ENCODE measurements at regions not wholly inside any gene's neighbourhood (a gene's known extent, or its start where the extent isn't known, plus 50 kb on each side); places are given as distances from the start of the nearest gene placed in this dataset.

DNA sequence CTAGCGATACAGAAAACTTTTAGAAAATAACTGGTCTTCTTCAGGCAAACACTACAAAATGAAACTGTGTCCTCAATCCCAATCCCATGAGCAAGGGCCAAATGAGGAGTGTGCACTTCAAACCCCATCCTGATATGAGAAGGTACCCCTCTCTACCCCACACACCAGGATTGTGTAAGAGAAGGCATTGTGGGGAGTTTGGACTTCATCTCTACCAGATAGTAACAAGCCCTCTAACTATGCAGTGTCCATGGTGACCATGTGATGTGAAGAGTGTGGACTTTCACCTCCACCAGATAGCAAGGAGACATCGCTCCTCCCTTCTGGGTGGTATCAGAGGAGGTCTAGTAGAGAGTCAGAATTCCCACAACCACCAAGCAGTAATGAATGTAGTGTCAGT lies 769.3 kb downstream of the MECOM start:
- no peak overlapping the region for H3K4me3 Mint-ChIP-seq
- no peaks in the 10 kb centered on the region for H3K36me3 Mint-ChIP-seq (ENCODE audit: low read depth)
- no peaks in the 10 kb centered on the region for H3K27me3 Mint-ChIP-seq
- H3K27ac Mint-ChIP-seq = no peak overlapping the region
- H3K4me1 Mint-ChIP-seq (ENCODE audit: low read depth) = no peaks in the 10 kb centered on the region
- H3K9me3 Mint-ChIP-seq = peaks cover 19% of the 10 kb centered on the region
- no peak for DNase-seq

DNA sequence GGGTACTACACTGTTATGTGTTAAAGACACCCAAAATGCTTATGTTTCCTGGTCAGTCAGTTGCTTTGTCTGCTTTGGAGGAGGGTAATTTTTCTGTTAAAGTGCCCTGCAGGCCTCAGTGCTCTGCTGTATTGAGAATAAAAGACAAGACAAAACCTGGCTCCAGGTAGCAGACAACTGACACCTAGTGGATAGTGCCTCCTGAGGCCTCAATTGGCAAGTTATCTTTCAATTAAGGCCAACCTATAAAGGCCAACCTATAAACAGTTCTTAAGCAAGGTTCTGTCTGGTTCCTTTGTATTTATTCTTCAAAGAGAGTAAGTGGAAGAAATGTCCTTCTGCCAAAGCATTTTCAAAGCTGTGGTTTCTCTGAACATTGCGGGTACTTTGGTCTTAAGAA lies 773.8 kb downstream of the MECOM start:
- H3K27me3 Mint-ChIP-seq = no peaks in the 10 kb centered on the region
- no peak overlapping the region for H3K4me3 Mint-ChIP-seq
- H3K27ac Mint-ChIP-seq = no peak overlapping the region
- no peaks in the 10 kb centered on the region for H3K36me3 Mint-ChIP-seq (ENCODE audit: low read depth)
- no peak for DNase-seq
- H3K4me1 Mint-ChIP-seq (ENCODE audit: low read depth) = no peaks in the 10 kb centered on the region
- H3K9me3 Mint-ChIP-seq = peaks cover 7% of the 10 kb centered on the region

DNA sequence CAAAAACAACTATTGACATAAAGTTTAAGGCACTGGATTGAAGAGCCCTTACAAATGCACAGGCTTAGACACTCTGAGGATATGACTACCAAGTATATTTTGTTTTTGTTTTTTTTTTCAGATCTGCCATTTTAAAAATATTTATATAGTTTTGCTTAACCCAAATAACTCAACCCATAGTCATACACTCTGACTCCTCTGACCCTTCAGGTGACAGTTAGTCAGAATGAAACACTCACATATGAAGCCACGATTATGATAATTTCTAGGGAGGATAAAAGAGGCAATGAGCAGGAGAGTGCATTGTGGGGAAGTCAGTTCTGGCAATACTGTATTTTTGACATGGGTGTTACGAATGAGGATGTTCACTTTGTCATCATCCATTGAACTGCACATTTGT lies 774.7 kb downstream of the MECOM start:
- no peak overlapping the region for H3K27ac Mint-ChIP-seq
- no peaks in the 10 kb centered on the region for H3K27me3 Mint-ChIP-seq
- no peak overlapping the region for H3K4me3 Mint-ChIP-seq
- no peaks in the 10 kb centered on the region for H3K4me1 Mint-ChIP-seq (ENCODE audit: low read depth)
- no peaks in the 10 kb centered on the region for H3K36me3 Mint-ChIP-seq (ENCODE audit: low read depth)
- peaks cover 3% of the 10 kb centered on the region for H3K9me3 Mint-ChIP-seq
- DNase-seq = no peak

DNA sequence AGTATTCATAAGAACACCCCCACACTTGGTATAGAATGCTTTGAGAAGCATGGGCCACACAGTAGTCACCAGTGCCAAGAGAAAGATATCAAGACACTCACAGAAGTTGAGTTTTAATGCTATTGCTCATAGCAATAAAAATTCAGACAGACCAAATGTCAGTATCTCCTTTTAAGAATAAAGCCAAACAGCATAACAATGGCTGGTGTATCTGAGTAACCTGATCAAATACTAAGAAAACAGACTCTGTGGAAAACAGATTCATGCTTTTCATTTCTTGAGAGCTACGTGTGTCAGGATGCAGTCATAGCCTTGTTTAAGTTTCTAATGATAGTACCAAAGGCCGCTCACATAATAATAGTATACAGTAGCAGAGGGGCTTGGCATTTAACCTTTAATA lies 778.5 kb downstream of the MECOM start:
- Mint-ChIP-seq H3K27ac (no peak overlapping the region), H3K9me3 (no peaks in the 10 kb centered on the region), H3K4me3 (no peak overlapping the region), H3K4me1 (ENCODE audit: low read depth) (no peaks in the 10 kb centered on the region), H3K27me3 (no peaks in the 10 kb centered on the region), H3K36me3 (ENCODE audit: low read depth) (no peaks in the 10 kb centered on the region)
- no peak for DNase-seq

DNA sequence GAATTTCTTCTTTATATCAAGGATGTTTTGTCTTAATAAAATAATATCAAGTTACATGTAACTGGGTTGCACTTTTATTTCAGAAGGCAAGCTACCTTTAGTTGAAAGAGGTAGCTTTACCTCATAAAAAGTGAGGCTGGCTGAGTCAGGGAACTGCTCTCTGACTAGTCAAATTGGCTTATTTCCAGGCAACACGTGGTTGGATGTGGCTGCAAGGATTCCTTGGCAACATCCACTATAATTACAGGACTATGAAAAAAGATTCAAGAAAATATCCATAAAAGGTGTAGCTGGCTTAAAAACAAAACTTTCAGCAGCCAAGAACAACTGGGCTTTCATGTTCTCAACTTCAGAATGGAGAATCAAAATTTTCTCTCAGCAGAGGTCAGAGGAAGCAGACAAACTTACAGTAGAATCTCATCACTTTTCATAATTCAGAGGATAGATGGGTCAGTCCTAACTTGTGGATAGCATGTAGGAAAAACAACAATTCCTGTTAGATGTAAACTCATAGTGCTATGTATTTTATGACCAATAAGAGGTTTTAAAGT lies 779.1 kb downstream of the MECOM start:
- Mint-ChIP-seq H3K27me3 (no peaks in the 10 kb centered on the region), H3K4me1 (ENCODE audit: low read depth) (no peaks in the 10 kb centered on the region), H3K27ac (no peak overlapping the region), H3K9me3 (no peaks in the 10 kb centered on the region), H3K36me3 (ENCODE audit: low read depth) (no peaks in the 10 kb centered on the region), H3K4me3 (no peak overlapping the region)
- DNase-seq = no peak

DNA sequence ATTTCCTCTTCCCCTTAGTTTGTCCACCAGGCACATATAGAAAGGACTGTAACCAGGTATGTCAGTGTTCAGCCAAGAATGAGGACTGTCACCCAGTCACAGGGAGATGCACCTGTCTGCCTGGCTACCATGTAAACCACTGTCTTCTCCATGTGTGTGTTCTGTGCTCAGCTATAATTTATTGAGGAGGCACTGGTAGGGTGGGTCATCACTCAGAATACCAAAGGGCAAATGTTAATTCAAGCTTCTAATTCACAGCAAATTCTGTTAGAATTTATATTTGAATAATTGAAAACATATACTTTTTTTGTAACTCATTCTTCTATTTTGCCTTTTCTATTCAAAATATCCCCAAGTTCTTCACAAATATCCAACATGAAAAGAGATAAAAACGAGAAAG lies 780.4 kb downstream of the MECOM start:
- Mint-ChIP-seq H3K27ac (no peak overlapping the region), H3K4me3 (no peak overlapping the region), H3K9me3 (no peaks in the 10 kb centered on the region), H3K4me1 (ENCODE audit: low read depth) (no peaks in the 10 kb centered on the region), H3K36me3 (ENCODE audit: low read depth) (no peaks in the 10 kb centered on the region), H3K27me3 (no peaks in the 10 kb centered on the region)
- DNase-seq = no peak

DNA sequence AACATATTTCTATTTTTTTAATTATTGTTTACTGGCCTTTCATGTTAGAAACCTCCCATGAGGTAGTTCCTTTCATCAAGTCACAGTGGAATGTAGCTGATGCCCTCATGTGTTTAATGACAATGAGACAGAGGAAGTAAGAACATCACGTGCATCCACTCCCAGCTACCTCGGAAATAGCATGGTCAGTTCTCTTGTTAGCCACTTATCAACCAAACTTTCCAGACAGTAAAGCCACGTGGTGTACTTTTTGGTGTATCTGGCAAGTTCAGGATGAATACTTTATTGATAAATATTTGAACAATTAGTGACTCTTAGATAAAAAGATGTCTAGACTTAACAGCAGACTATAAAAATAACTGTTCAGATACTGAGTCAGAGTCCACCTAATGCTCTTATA lies 781.7 kb downstream of the MECOM start:
- H3K36me3 Mint-ChIP-seq (ENCODE audit: low read depth) = no peaks in the 10 kb centered on the region
- H3K27ac Mint-ChIP-seq = no peak overlapping the region
- no peaks in the 10 kb centered on the region for H3K9me3 Mint-ChIP-seq
- H3K4me1 Mint-ChIP-seq (ENCODE audit: low read depth) = no peaks in the 10 kb centered on the region
- no peak for DNase-seq
- H3K4me3 Mint-ChIP-seq = no peak overlapping the region
- no peaks in the 10 kb centered on the region for H3K27me3 Mint-ChIP-seq

DNA sequence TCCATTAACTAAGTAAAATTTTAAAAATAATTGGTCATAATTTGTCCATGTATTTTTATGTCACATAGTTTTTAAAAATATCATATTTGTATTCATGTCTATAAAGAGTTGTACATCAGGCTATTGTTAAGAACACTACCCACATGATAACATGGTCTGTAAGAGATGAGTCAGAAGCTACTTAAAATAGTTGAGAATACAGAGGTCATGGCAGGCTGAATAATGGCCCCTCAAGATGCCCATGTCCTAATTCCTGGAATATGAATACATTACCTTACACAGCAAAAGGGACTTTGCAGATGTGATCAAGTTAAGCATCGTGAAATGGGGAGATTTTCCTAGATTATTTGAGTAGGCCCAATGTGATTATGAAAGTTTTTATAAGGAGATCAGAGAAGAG lies 782.9 kb upstream of the GOLIM4 start:
- H3K9me3 Mint-ChIP-seq = no peaks in the 10 kb centered on the region
- H3K36me3 Mint-ChIP-seq (ENCODE audit: low read depth) = no peaks in the 10 kb centered on the region
- H3K4me3 Mint-ChIP-seq = no peak overlapping the region
- H3K4me1 Mint-ChIP-seq (ENCODE audit: low read depth) = peaks cover 1% of the 10 kb centered on the region
- DNase-seq = no peak
- H3K27me3 Mint-ChIP-seq = no peaks in the 10 kb centered on the region
- H3K27ac Mint-ChIP-seq = no peak overlapping the region

DNA sequence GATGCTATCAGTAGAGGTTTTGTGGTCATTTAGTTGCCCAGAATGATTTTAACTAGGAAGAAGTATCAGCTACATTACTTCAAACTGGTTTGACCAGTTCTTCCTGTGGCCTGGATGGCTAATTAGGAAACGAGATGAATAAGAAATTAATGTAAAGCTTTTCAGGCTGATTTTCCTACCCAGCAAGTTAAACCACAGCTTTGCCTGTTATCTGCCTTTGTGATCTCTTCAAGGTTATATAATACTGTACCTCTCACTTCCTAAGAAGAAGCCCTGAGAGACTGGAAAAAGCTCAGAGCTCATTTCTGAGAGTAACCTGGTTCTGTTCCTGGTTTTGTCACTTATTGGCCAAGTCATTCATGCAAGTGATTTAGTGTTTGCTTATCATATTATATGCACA lies 782.2 kb upstream of the GOLIM4 start:
- no peaks in the 10 kb centered on the region for H3K9me3 Mint-ChIP-seq
- no peak overlapping the region for H3K4me3 Mint-ChIP-seq
- DNase-seq = no peak
- H3K27ac Mint-ChIP-seq = no peak overlapping the region
- H3K27me3 Mint-ChIP-seq = no peaks in the 10 kb centered on the region
- peaks cover 1% of the 10 kb centered on the region for H3K4me1 Mint-ChIP-seq (ENCODE audit: low read depth)
- H3K36me3 Mint-ChIP-seq (ENCODE audit: low read depth) = no peaks in the 10 kb centered on the region

DNA sequence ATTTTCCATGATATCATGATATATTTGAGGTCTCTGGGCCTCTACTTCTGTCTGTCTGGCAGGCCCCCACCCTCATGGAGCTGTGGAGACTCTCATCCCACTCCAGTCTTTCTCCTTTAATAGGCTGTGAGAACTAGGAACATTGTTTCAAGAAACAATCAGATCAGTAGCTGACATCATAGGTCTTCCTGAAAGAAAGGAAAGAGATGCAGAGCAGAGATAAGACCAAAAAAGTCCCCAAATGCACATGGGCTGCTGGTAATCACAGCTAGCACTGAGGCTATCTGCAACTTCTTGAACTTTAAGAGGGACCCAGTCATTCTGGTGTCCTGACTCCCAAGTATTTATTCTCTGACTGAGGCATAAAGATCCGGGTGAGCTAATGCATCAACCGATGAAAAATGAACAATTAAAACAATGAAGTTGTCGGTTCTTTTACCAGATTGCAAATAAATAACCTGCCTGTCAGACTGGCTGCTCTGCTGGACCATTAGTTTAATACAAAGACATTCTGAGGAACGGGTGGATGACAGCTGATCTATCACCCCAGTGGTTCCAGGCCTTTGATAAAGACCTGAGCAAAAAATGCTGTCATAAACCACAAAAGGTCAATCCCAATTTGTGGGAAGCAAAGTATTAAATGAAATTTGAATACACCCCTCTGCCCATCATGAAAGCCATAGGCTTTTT lies 780.8 kb upstream of the GOLIM4 start:
- Mint-ChIP-seq H3K9me3 (no peaks in the 10 kb centered on the region), H3K27ac (no peak overlapping the region), H3K27me3 (no peaks in the 10 kb centered on the region), H3K4me3 (no peak overlapping the region), H3K36me3 (ENCODE audit: low read depth) (no peaks in the 10 kb centered on the region), H3K4me1 (ENCODE audit: low read depth) (peaks cover 1% of the 10 kb centered on the region)
- no peak for DNase-seq

DNA sequence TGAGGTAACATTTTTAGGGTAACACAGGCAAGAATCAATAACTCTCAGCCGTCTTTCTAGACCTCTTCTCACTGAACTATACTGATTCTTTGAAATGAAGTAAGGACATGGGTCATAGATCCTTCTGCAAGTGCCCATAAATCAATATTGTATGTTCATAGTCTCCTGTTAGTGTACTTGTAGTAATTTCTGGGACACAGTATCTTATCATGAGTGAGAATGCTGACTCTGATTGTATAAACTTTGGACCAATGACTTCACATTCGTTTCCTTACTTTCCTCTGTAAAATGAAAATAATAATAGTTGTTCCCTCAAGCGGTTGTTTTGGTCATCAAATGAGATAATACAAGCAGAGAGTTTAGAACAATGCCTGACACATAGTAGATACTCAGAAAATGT lies 777.1 kb upstream of the GOLIM4 start:
- Mint-ChIP-seq H3K4me1 (ENCODE audit: low read depth) (peaks cover 1% of the 10 kb centered on the region), H3K9me3 (no peaks in the 10 kb centered on the region), H3K36me3 (ENCODE audit: low read depth) (no peaks in the 10 kb centered on the region), H3K27me3 (no peaks in the 10 kb centered on the region), H3K4me3 (no peak overlapping the region), H3K27ac (no peak overlapping the region)
- no peak for DNase-seq

DNA sequence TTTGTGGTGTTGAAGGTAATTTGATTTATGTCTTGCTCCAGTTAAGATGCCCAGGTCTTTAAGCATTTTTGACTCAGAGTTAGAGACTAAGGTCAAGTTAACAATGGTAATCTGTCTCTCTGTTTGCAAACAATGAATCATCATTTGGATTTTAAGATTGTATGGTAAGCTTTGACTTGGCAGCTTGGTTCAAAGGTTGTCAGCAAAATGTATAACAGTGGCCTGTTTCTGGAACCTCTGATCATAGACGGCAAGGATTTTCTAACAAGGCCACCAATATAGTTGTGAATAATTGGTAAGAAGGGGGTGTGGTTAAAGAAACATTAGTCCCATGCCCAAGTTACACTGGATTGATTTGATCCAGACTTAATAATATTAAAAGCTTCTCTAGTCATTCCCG lies 775.2 kb upstream of the GOLIM4 start:
- no peaks in the 10 kb centered on the region for H3K4me1 Mint-ChIP-seq (ENCODE audit: low read depth)
- no peaks in the 10 kb centered on the region for H3K36me3 Mint-ChIP-seq (ENCODE audit: low read depth)
- no peak overlapping the region for H3K27ac Mint-ChIP-seq
- no peak overlapping the region for H3K4me3 Mint-ChIP-seq
- no peaks in the 10 kb centered on the region for H3K27me3 Mint-ChIP-seq
- H3K9me3 Mint-ChIP-seq = no peaks in the 10 kb centered on the region
- DNase-seq = no peak

DNA sequence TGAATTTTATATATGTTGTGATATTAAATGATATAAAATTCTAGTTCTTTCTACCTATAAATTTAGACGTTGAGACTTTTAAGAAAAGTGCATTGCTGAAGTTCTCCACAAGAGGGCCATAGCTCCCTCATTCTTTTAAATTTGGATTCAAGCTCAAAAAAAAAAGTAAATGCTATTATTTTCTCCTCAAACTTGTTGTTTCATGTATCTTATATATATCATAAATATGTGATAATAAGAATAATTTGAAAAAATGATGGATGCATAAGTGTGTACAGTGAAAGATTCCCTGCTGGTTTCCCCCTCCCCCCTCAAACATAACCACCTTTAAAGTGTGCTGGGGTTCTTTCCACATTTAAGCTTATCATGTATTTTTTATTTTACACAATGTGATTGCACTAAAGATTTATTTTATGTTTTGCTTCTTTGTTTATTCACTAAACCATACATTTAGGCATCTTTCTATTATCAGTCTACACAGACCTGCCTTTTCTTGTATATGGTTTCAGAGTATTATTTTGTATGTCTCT lies 769.4 kb upstream of the GOLIM4 start:
- H3K4me1 Mint-ChIP-seq (ENCODE audit: low read depth) = no peaks in the 10 kb centered on the region
- H3K27ac Mint-ChIP-seq = no peak overlapping the region
- H3K9me3 Mint-ChIP-seq = no peaks in the 10 kb centered on the region
- H3K36me3 Mint-ChIP-seq (ENCODE audit: low read depth) = no peaks in the 10 kb centered on the region
- DNase-seq = no peak
- H3K27me3 Mint-ChIP-seq = no peaks in the 10 kb centered on the region
- no peak overlapping the region for H3K4me3 Mint-ChIP-seq

DNA sequence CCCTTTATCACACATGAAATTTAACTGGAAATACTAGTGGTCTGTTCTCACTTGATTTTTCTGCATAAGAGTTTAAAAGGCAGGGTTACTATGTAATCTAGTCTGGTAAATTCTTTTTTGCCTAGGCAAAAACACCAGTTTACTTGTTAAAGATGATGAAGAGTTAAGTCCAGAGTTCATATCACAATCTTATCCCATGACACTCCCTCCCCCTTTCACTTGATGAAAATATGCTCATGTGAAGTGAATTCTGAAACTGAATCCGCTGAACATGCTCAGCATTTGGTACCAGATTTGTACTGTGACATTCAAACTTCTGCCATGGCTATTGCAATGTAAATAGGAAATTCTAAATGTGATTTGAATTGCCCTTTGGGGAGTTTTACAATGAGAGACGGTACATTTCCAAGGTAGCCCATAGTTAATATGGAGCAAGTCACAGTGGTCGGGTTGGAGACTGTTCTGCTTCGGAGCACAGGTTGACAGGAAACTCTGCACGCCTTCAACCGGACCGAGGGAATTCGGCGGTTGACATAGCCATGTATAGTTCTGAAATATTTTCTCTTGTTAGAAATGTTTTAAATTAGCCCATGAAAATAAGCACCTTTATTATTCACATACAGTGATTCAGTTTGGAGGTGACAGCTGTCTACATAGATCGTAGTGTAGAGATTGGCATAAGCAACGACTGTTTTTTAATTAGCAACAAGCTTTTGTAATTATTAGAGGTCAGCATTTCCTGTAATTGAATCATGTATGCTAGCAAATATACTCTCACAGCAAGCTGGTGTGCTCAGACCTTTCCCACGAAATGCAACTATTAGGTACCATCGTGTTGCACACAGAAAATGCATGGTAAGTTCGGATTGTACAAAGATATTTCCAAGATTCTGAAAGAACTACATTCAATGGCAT lies 768.6 kb upstream of the GOLIM4 start:
- DNase-seq = no peak
- Mint-ChIP-seq H3K27ac (no peak overlapping the region), H3K4me3 (no peak overlapping the region), H3K36me3 (ENCODE audit: low read depth) (no peaks in the 10 kb centered on the region), H3K27me3 (no peaks in the 10 kb centered on the region), H3K4me1 (ENCODE audit: low read depth) (no peaks in the 10 kb centered on the region), H3K9me3 (no peaks in the 10 kb centered on the region)

DNA sequence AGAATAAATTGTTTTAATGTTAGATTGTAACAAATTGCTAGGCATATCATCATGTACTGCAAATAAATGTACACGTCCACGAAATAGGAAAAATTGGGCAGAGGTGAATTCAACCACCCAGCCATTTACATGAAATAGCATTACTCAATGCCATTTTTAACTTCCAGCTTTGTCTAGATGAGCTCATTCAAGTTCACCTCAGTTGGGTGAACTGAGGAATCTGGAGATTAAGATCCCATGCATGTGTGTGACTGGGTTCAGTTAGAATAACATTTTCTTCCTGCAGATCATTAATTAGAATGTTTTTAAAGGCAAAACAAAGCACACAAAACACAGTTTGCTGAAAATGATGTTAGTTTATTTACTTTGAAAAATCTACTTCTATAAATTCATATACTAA lies 767.8 kb upstream of the GOLIM4 start:
- H3K27ac Mint-ChIP-seq = no peak overlapping the region
- H3K9me3 Mint-ChIP-seq = no peaks in the 10 kb centered on the region
- no peaks in the 10 kb centered on the region for H3K36me3 Mint-ChIP-seq (ENCODE audit: low read depth)
- H3K4me3 Mint-ChIP-seq = no peak overlapping the region
- H3K27me3 Mint-ChIP-seq = no peaks in the 10 kb centered on the region
- no peak for DNase-seq
- no peaks in the 10 kb centered on the region for H3K4me1 Mint-ChIP-seq (ENCODE audit: low read depth)
